GM13976 (cell line): ENCODE measurements at regions not wholly inside any gene's neighbourhood (a gene's known extent, or its start where the extent isn't known, plus 50 kb on each side); places are given as distances from the start of the nearest gene placed in this dataset.

ENCODE experiments used
- DNase-seq: peaks from one replicate; pipeline ENCODE4 v3.0.0; 2012; ENCODE audit warnings: low spot score
- in situ Hi-C: fragments of 300-500 bp; cut with MboI; formaldehyde crosslinking; loops from one replicate; pipeline ENCODE4 v1.12.0; 2022; ENCODE audit warnings: low sequenced_read_pairs, mixed read lengths, inconsistent platforms; ENCODE audit not compliant: unreplicated experiment
- TF ChIP-seq, protein P1 (sequence below): IDR thresholded peaks from 2 replicates; pipeline ENCODE4 v1.5.1; 2012; ENCODE audit warnings: borderline replicate concordance, mild to moderate bottlenecking; ENCODE audit not compliant: insufficient read depth; ENCODE audit errors: extremely low read depth, missing control alignments, control extremely low read depth

DNA sequence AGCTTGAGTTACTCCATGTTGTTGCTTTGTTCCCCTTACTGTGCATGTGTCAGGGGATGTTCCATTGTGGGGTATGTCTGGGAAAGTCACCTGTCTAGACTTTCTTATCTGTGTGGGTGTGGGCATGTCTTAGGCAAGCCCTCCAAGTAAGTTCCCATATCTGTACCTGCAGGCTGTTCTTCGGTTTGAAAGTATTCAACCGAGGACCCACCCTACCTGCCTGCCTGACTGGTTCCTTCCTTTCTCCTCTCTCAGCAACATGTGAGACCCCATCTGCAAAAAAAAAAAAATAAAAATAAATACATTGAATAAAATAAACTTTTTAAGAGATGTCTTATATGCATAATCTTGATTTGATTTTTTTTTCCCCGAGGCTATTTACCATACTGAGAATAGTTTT lies 622.7 kb downstream of the TDRD15 start:
- TF ChIP-seq, protein P1, sequence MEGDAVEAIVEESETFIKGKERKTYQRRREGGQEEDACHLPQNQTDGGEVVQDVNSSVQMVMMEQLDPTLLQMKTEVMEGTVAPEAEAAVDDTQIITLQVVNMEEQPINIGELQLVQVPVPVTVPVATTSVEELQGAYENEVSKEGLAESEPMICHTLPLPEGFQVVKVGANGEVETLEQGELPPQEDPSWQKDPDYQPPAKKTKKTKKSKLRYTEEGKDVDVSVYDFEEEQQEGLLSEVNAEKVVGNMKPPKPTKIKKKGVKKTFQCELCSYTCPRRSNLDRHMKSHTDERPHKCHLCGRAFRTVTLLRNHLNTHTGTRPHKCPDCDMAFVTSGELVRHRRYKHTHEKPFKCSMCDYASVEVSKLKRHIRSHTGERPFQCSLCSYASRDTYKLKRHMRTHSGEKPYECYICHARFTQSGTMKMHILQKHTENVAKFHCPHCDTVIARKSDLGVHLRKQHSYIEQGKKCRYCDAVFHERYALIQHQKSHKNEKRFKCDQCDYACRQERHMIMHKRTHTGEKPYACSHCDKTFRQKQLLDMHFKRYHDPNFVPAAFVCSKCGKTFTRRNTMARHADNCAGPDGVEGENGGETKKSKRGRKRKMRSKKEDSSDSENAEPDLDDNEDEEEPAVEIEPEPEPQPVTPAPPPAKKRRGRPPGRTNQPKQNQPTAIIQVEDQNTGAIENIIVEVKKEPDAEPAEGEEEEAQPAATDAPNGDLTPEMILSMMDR, result no peak
- in situ Hi-C loops, result no loop called here
- no peak for DNase-seq

DNA sequence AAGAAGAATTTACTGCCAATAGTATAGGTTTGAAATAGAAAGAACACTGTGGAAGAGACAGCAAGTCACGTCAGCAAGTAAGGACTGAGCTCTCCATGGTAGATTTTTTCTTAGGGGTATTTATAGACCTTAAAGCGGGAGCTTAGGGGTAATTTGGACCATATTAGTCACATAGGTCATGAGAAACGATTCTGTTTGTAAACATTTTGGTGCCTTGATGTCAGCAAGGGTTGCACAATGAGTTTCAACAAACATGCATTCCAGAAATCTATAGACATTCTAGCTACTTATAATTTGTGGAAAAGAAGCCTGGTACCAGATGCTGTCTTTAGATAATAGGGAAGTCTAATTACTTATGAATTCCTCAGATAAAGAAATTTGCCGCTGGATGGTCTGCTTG lies 624.7 kb downstream of the TDRD15 start:
- TF ChIP-seq, protein P1, result no peak
- in situ Hi-C loops, result no loop called here
- DNase-seq, result no peak

DNA sequence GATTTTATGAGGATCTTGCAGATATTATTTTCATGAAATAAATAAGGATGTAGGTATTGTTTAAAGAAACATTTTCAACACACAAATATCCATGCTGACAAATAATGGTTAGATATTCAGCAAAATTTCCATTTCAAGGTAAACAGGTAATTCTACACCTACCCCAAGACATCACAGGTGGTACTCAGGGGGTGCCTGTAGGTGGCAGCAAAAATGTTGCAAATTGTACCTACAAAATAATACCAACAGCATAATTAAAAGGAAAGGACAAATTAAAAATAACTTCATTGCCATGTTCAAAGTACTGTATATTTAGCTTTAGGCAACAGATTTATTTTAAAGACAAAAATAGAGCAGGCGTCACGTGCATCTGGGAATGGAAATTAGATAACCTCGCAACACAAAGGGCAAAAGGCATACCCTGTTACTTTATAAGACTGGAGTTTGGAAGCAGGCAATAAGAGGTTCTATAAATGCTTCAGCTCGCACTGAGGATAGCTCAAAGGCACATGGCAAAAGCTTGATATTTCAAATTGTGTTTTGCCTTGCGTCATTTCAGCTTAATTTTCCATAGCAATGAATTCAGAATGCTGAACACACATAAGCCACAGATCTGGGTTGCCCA lies 630.5 kb downstream of the TDRD15 start:
- in situ Hi-C loops, result no loop called here
- TF ChIP-seq, protein P1, result no peak
- DNase-seq, result no peak

- DNase-seq, result no peak
- TF ChIP-seq, protein P1, result no peak
- in situ Hi-C loops, result no loop called here
These were observed 634.1 kb downstream of the TDRD15 start for GRCh38 chr2:21757805-21758430.

- DNase-seq, result no peak
- in situ Hi-C loops, result no loop called here
- TF ChIP-seq, protein P1, result no peak
These were observed 636.1 kb downstream of the TDRD15 start for GRCh38 chr2:21759819-21760218.

DNA sequence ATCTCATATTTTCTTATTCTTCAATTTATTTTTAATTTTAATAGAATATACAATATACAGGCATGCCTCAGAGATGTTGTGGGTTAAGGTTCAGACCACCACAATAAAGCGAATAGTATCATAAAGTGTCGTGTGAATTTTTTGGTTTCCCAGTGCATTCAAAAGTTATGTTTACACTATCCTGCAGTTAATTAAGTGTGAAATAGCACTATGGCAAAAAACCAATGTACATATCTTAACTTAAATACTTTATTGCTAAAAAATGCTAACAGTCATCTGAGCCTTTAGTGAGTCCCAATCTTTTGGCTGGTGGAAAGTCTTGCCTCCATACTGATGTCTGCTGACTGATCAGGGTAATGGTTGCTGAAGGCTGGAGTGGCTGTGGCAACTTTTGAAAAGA lies 637.6 kb downstream of the TDRD15 start:
- TF ChIP-seq, protein P1, result no peak
- no peak for DNase-seq
- in situ Hi-C loops, result no loop called here

- TF ChIP-seq, protein P1, result no peak
- in situ Hi-C loops, result no loop called here
- no peak for DNase-seq
These were observed 639.7 kb downstream of the TDRD15 start for GRCh38 chr2:21763501-21763900.
